Coronary artery (tissue), 2 donors: ENCODE measurements at regions not wholly inside any gene's neighbourhood (a gene's known extent, or its start where the extent isn't known, plus 50 kb on each side); places are given as distances from the start of the nearest gene placed in this dataset.

Experiments
- DNase-seq: peaks from one replicate; pipeline ENCODE4 v3.0.0-alpha.2; 2017; ENCODE audit warnings: low spot score
- H3K27ac ChIP-seq, 2 donors: fragments of 200-600 bp; sonication (generic); one replicate each; pipeline ENCODE4 v1.5.1; 2016 to 2019
- H3K4me3 ChIP-seq: fragments of 200-600 bp; sonication (generic); 2 replicates; pipeline ENCODE4 v1.5.1; 2016; ENCODE audit warnings: mild to moderate bottlenecking, moderate library complexity
- TF ChIP-seq, protein P1 (sequence below): fragments of 200-600 bp; sonication (generic); IDR thresholded peaks from one replicate; pipeline ENCODE4 v1.5.1; 2019; ENCODE audit warnings: antibody characterized with exemption

- Histone ChIP-seq H3K27ac (no peak overlapping the region), H3K4me3 (no peak overlapping the region)
- TF ChIP-seq, protein P1, sequence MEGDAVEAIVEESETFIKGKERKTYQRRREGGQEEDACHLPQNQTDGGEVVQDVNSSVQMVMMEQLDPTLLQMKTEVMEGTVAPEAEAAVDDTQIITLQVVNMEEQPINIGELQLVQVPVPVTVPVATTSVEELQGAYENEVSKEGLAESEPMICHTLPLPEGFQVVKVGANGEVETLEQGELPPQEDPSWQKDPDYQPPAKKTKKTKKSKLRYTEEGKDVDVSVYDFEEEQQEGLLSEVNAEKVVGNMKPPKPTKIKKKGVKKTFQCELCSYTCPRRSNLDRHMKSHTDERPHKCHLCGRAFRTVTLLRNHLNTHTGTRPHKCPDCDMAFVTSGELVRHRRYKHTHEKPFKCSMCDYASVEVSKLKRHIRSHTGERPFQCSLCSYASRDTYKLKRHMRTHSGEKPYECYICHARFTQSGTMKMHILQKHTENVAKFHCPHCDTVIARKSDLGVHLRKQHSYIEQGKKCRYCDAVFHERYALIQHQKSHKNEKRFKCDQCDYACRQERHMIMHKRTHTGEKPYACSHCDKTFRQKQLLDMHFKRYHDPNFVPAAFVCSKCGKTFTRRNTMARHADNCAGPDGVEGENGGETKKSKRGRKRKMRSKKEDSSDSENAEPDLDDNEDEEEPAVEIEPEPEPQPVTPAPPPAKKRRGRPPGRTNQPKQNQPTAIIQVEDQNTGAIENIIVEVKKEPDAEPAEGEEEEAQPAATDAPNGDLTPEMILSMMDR: no peak
- no peak for DNase-seq
These were observed 891.9 kb downstream of the PLOD2 start for GRCh38 chr3:145269106-145269505.

- Histone ChIP-seq H3K4me3 (no peak overlapping the region), H3K27ac (no peak overlapping the region)
- TF ChIP-seq, protein P1: no peak
- DNase-seq: no peak
These were observed 888.3 kb downstream of the PLOD2 start for GRCh38 chr3:145272684-145273083.

- no peak for DNase-seq
- no peak overlapping the region for H3K4me3 ChIP-seq
- TF ChIP-seq, protein P1: no peak
- no peak overlapping the region for H3K27ac ChIP-seq
These were observed 878.5 kb downstream of the PLOD2 start for GRCh38 chr3:145282505-145282904.

- DNase-seq: no peak
- TF ChIP-seq, protein P1: no peak
- no peak overlapping the region for H3K4me3 ChIP-seq
- no peak overlapping the region for H3K27ac ChIP-seq
These were observed 874.0 kb downstream of the PLOD2 start for GRCh38 chr3:145286937-145287336.

GRCh38 chr3:145290010-145290409 is 871.0 kb downstream of the PLOD2 start:
- H3K27ac ChIP-seq: no peak overlapping the region
- no peak overlapping the region for H3K4me3 ChIP-seq
- DNase-seq: no peak
- TF ChIP-seq, protein P1: no peak

GRCh38 chr3:145294572-145294971 is 866.4 kb downstream of the PLOD2 start:
- TF ChIP-seq, protein P1: no peak
- no peak for DNase-seq
- no peak overlapping the region for H3K27ac ChIP-seq
- no peak overlapping the region for H3K4me3 ChIP-seq

GRCh38 chr3:145307272-145307671 is 853.7 kb downstream of the PLOD2 start:
- H3K27ac ChIP-seq: no peak overlapping the region
- DNase-seq: no peak
- TF ChIP-seq, protein P1: no peak
- no peak overlapping the region for H3K4me3 ChIP-seq
